Loucy (cell line): ENCODE measurements at regions not wholly inside any gene's neighbourhood (a gene's known extent, or its start where the extent isn't known, plus 50 kb on each side); places are given as distances from the start of the nearest gene placed in this dataset.

Source experiments
- H2AFZ ChIP-seq: fragments of 200-600 bp; sonication (generic); 2 replicates; pipeline ENCODE4 v1.6.0; 2016; ENCODE audit warnings: antibody characterized with exemption, mild to moderate bottlenecking, low read length, moderate library complexity
- H3F3A ChIP-seq: fragments of 200-600 bp; 2 replicates; pipeline ENCODE4 v1.6.0; 2016; ENCODE audit warnings: antibody characterized with exemption, low read depth, mild to moderate bottlenecking
- H3K27me3 ChIP-seq: fragments of 200-600 bp; sonication (generic); 2 replicates; pipeline ENCODE4 v1.6.1; 2014; ENCODE audit warnings: low read length, mild to moderate bottlenecking; ENCODE audit not compliant: insufficient read depth, poor library complexity, severe bottlenecking
- H3K36me3 ChIP-seq: fragments of 200-600 bp; sonication (generic); 2 replicates; pipeline ENCODE4 v1.6.1; 2016; ENCODE audit warnings: low read length; ENCODE audit not compliant: insufficient read depth
- H3K4me1 ChIP-seq: fragments of 200-600 bp; sonication (generic); 2 replicates; pipeline ENCODE4 v1.5.1; 2014; ENCODE audit warnings: low read length, mild to moderate bottlenecking; ENCODE audit not compliant: insufficient read depth, poor library complexity, severe bottlenecking
- H3K4me2 ChIP-seq: fragments of 200-600 bp; sonication (generic); 2 replicates; pipeline ENCODE4 v1.6.0; 2014; ENCODE audit warnings: antibody characterized with exemption, low read length, low read depth, mild to moderate bottlenecking; ENCODE audit not compliant: poor library complexity, severe bottlenecking
- H3K4me3 ChIP-seq: fragments of 200-600 bp; sonication (generic); 2 replicates; pipeline ENCODE4 v1.5.1; 2014; ENCODE audit warnings: low read length, mild to moderate bottlenecking, mixed read lengths; ENCODE audit not compliant: poor library complexity, severe bottlenecking
- H3K79me2 ChIP-seq: fragments of 200-600 bp; sonication (generic); 2 replicates; pipeline ENCODE4 v1.6.1; 2014; ENCODE audit warnings: low read length; ENCODE audit not compliant: insufficient read depth
- H3K9ac ChIP-seq: fragments of 200-600 bp; sonication (generic); 2 replicates; pipeline ENCODE4 v1.6.0; 2014; ENCODE audit warnings: mild to moderate bottlenecking, low read depth, low read length, moderate library complexity; ENCODE audit not compliant: poor library complexity, severe bottlenecking
- H3K9me2 ChIP-seq: fragments of 200-600 bp; sonication (generic); replicated peaks from 2 replicates; pipeline ENCODE4 v1.6.1; 2016; ENCODE audit warnings: low read depth, low read length, mixed read lengths
- H3K9me3 ChIP-seq: fragments of 200-600 bp; sonication (generic); 2 replicates; pipeline ENCODE4 v1.6.1; 2014; ENCODE audit warnings: mild to moderate bottlenecking, antibody characterized with exemption, low read length, low read depth; ENCODE audit not compliant: insufficient read depth
- H4K20me1 ChIP-seq: fragments of 200-600 bp; sonication (generic); 2 replicates; pipeline ENCODE4 v1.6.0; 2014; ENCODE audit warnings: antibody characterized with exemption, low read length, mild to moderate bottlenecking; ENCODE audit not compliant: insufficient read depth, poor library complexity, severe bottlenecking
- EZH2phosphoT487 ChIP-seq: fragments of 200-600 bp; IDR thresholded peaks from 2 replicates; pipeline ENCODE4 v1.6.1; 2018; ENCODE audit warnings: antibody characterized with exemption, mild to moderate bottlenecking, moderate library complexity, borderline replicate concordance
- TF ChIP-seq, protein P1 (sequence below): fragments of 200-600 bp; sonication (generic); conservative IDR thresholded peaks from 2 replicates; pipeline ENCODE4 v1.5.1; 2014; ENCODE audit warnings: mild to moderate bottlenecking, antibody characterized with exemption, low read length

DNA sequence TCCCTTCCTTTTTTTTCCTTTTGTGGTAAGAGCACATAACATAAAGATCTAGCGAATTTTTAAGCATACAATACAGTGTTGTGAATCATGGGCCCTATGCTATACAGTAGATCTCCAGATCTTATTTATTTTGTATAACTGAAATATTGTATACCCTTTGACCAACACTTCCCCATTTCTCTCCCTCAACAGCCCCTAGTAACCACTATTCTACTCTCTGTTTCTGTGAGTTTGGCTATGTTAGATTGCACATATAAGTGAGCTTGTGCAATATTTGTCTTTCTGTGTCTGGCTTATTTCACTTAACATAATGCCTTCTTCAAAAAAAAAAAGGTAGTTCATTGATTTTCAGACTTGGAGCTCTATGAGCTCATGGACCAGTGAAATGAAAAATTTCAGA, 180.5 kb downstream of the C11orf91 start:
- Histone ChIP-seq H3K9me3 (no peaks in the 10 kb centered on the region), H3K79me2 (no peaks in the 10 kb centered on the region), H4K20me1 (no peaks in the 10 kb centered on the region), H3K4me2 (no peak overlapping the region), H3K9me2 (no peaks in the 10 kb centered on the region), H3K27me3 (no peaks in the 10 kb centered on the region), H3K4me3 (no peak overlapping the region), H3K9ac (no peak overlapping the region), H3F3A (no peaks in the 10 kb centered on the region), H3K4me1 (no peaks in the 10 kb centered on the region), H3K36me3 (no peaks in the 10 kb centered on the region), H2AFZ (no peak overlapping the region)
- TF ChIP-seq EZH2phosphoT487 = no peak
- TF ChIP-seq, protein P1, sequence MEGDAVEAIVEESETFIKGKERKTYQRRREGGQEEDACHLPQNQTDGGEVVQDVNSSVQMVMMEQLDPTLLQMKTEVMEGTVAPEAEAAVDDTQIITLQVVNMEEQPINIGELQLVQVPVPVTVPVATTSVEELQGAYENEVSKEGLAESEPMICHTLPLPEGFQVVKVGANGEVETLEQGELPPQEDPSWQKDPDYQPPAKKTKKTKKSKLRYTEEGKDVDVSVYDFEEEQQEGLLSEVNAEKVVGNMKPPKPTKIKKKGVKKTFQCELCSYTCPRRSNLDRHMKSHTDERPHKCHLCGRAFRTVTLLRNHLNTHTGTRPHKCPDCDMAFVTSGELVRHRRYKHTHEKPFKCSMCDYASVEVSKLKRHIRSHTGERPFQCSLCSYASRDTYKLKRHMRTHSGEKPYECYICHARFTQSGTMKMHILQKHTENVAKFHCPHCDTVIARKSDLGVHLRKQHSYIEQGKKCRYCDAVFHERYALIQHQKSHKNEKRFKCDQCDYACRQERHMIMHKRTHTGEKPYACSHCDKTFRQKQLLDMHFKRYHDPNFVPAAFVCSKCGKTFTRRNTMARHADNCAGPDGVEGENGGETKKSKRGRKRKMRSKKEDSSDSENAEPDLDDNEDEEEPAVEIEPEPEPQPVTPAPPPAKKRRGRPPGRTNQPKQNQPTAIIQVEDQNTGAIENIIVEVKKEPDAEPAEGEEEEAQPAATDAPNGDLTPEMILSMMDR = no peak

GRCh38 chr11:33515347-33515746, 185.3 kb downstream of the C11orf91 start:
- no peak overlapping the region for H3K4me2 ChIP-seq
- TF ChIP-seq, protein P1 = no peak
- no peak for TF ChIP-seq EZH2phosphoT487

DNA sequence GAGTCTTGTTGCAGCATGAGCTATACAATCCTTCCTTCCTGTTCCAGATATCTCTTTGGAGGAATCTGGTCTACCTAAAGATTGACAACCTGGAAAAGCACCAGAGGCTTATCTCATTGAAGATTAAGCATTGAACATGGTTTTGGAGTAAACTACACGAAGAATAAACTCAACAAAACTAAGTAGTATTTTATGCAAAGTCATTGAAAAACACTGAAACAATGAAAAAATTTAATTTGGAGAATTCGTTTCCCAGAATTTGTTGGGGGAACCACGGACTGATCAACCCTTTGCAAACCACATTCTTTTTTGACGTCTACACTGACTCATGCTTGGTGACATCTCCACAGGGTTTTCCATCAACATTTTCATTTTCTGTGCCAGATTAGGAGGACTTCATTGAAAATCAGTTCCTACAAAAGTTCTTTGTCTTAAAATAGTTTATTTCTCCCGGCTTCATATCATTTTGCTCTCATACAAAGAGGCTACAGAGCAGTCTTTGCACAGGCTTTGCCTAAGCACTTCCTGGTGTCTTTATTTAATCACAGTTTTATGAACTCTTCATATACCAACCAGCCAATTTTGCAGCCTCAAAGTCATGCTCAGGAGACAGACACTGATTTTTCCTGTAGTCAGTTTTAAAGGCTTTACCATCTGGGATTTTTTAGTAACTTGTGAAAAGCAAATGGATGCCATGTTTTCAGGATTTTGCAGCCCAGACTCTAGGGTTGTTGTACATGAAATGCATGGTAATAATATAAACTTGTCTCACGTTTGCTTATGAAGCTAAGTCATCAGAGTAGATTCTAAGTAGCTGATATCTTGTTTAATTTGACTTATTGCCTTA, 186.3 kb downstream of the C11orf91 start:
- no peaks in the 10 kb centered on the region for H3K79me2 ChIP-seq
- no peaks in the 10 kb centered on the region for H3K27me3 ChIP-seq

More at GRCh38 chr11:33515347-33515746, 185.3 kb downstream of the C11orf91 start:
- Histone ChIP-seq H3K27me3 (no peaks in the 10 kb centered on the region), H3K36me3 (no peaks in the 10 kb centered on the region), H3K9me3 (no peaks in the 10 kb centered on the region), H3K9me2 (no peaks in the 10 kb centered on the region), H3K9ac (no peak overlapping the region), H3K79me2 (no peaks in the 10 kb centered on the region), H4K20me1 (no peaks in the 10 kb centered on the region), H2AFZ (no peak overlapping the region), H3K4me3 (no peak overlapping the region), H3F3A (no peaks in the 10 kb centered on the region), H3K4me1 (no peaks in the 10 kb centered on the region)

More for the DNA sequence above, 186.3 kb downstream of the C11orf91 start:
- no peak for TF ChIP-seq EZH2phosphoT487
- TF ChIP-seq, protein P1 = no peak
- Histone ChIP-seq H3K4me1 (no peaks in the 10 kb centered on the region), H3K9me2 (no peaks in the 10 kb centered on the region), H3F3A (no peaks in the 10 kb centered on the region), H3K9ac (no peak overlapping the region), H3K4me3 (no peak overlapping the region), H3K4me2 (no peak overlapping the region), H3K36me3 (no peaks in the 10 kb centered on the region), H4K20me1 (no peaks in the 10 kb centered on the region), H2AFZ (no peak overlapping the region), H3K9me3 (no peaks in the 10 kb centered on the region)
